NCI-H2227 treated with DMSO at 0.1 percent for 48 hours (cell line): ENCODE measurements at regions not wholly inside any gene's neighbourhood (a gene's known extent, or its start where the extent isn't known, plus 50 kb on each side); places are given as distances from the start of the nearest gene placed in this dataset.

Source experiments
- DNase-seq: peaks from one replicate; lab custom pipeline; 2025; lab: John Stamatoyannopoulos, UW

GRCh38 chr10:58970160-58970915 lies 206.1 kb upstream of the PHYHIPL start:
- no peak for DNase-seq

DNA sequence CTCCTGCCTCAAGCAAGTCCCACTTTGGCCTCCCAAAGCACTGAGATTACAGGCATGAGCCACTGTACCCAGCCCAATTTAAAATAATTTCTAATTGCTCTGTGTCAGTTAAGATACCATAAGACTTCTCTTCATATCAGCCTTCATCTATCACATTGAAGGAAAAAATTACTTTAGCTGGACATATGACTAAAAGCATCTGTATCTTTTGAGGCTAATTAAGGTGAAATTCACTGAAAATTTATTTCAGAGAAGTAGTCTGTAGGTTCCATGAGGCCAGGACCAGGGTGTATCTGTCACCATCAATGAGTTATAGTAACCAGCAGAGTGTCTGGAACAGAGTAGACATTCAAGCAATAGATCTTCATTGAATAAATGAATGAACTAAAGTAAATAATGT lies 205.2 kb upstream of the PHYHIPL start:
- no peak for DNase-seq

- no peak for DNase-seq
Measured at GRCh38 chr10:58971796-58972491, 204.5 kb upstream of the PHYHIPL start.

- DNase-seq, result no peak
Measured at GRCh38 chr10:58972576-58973234, 203.7 kb upstream of the PHYHIPL start.

GRCh38 chr10:58973235-58973595 lies 203.2 kb upstream of the PHYHIPL start:
- DNase-seq, result no peak

- no peak for DNase-seq
Measured at GRCh38 chr10:58976254-58976653, 200.2 kb upstream of the PHYHIPL start.

DNA sequence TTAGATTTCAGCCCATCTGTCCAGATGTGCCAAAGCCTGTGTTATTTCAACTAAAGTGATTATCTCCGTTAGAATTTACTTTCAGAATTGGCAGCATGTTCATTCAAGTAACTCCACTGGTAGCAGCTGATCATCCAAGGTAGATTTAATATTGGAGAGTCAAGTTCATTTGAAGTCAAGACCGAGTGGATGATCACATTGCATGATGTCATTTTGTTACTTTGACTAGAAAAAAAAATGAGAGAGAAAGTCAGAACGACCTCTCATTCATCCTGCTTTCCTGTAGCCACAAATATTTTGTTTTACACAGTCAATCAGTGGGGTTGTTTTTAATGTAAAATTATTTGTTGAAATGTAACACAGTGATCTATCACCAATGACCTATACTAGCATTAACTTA lies 196.7 kb upstream of the PHYHIPL start:
- no peak for DNase-seq

GRCh38 chr10:58980826-58981415 lies 195.5 kb upstream of the PHYHIPL start:
- DNase-seq, result no peak

GRCh38 chr10:58981846-58982245 lies 194.6 kb upstream of the PHYHIPL start:
- peak; percentile 36 for DNase-seq

GRCh38 chr10:58982470-58983239 lies 193.8 kb upstream of the PHYHIPL start:
- no peak for DNase-seq

- DNase-seq, result no peak
Measured at GRCh38 chr10:58985216-58985615, 191.2 kb upstream of the PHYHIPL start.

DNA sequence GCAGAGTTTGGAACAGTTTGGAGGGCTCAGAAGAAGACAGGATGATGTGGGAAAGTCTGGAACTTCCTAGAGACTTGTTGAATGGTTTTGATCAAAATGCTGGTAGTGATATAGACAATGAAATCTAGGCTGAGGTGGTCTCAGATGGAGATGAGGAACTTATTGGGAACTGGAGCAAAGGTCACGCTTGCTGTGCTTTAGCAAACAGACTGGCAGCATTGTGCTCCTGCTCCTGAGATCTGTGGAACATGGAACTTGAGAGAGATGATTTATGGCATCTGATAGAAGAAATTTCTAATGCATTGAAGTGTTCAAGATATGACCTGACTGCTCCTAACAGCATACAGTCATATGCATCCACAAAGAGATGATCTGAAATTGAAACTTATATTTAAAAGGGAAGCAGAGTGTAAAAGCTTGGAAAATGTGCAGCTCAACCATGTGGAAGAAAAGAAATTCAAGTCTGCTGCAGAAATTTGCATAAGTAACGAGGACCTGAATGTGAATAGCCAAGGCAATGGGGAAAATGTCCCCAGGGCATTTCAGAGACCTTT lies 186.9 kb upstream of the PHYHIPL start:
- no peak for DNase-seq

GRCh38 chr10:58990693-58991092 lies 185.8 kb upstream of the PHYHIPL start:
- DNase-seq, result no peak

- DNase-seq, result no peak
Measured at GRCh38 chr10:58991856-58992255, 184.6 kb upstream of the PHYHIPL start.

- DNase-seq, result no peak
Measured at GRCh38 chr10:58992830-58993460, 183.5 kb upstream of the PHYHIPL start.

DNA sequence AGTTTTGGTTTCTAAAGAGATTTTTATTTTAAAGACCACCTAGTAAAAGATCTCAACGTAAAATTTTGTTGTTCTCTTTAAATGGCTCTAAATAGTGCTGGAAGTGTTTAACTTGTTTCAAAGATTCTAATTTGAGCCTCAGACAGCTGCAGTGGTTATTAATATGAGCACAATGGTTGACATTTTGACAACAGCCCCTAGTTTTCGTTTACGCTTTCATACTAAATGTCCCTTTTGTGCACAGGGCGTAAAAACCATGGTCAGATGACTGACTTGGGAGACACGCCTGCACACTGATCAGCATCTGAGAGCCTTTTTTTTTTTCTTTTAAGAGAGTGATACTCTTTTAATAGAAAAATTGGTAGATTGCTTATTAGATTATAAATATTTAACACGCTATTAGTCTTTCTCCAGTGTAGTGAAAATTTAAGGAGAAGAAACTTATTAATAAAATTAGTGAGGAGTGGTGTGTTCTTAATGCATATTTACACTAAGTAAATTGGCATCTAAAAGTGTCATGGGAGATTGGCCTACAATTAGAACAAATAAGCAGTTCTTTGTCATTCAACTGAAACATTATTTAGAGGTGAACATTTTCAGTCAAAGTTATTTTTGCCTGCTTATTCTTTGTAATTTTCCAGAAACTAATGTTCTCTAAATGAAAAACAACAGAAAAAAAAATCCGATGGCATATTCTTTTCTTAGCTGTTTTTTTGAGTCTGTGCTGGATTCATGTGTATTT lies 182.8 kb upstream of the PHYHIPL start:
- DNase-seq, result no peak

GRCh38 chr10:58994226-58995057 lies 182.0 kb upstream of the PHYHIPL start:
- no peak for DNase-seq

- no peak for DNase-seq
Measured at GRCh38 chr10:58995058-58995596, 181.3 kb upstream of the PHYHIPL start.

DNA sequence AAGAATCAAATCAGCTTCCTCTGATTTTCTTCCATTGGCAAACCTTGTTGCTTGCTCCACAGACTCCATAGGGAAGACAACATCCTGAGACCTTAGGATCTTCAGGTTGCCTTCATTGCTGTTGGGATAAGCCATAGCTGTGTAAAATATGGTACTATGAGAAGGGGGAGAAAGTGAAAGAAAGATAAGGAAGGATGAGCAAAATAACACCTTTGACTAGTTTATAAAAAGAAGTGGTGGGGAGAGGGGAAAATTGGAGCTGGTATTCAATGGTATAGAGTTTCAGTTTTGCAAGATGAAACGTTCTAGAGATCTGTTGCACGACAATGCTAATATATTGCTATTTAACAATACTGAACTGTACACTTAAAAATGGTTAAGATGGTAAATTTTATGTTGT lies 180.4 kb upstream of the PHYHIPL start:
- DNase-seq, result no peak
